Activated naive CD4-positive, alpha-beta T cell treated with anti-CD3 and anti-CD28 coated beads for 36 hours (primary cell): ENCODE measurements at regions not wholly inside any gene's neighbourhood (a gene's known extent, or its start where the extent isn't known, plus 50 kb on each side); places are given as distances from the start of the nearest gene placed in this dataset.

Experiments used
- CTCF ChIA-PET: fragments of 350-600 bp; sonication (Branson Sonifier 250); formaldehyde crosslinking; loops from one replicate; lab custom pipeline; 2021; ENCODE audit warnings: antibody characterized with exemption; lab: Charles Lee
- DNase-seq: peaks from one replicate; pipeline ENCODE4 v3.0.0-alpha.2; 2020
- H3K27ac Mint-ChIP-seq: one replicate; pipeline ENCODE4 v1.8.0; 2021; ENCODE audit warnings: mild to moderate bottlenecking, mixed read lengths
- H3K27me3 Mint-ChIP-seq: one replicate; pipeline ENCODE4 v1.8.0; 2021; ENCODE audit warnings: low read depth, mixed read lengths
- H3K36me3 Mint-ChIP-seq: one replicate; pipeline ENCODE4 v1.8.0; 2021; ENCODE audit warnings: low read depth, mixed read lengths
- H3K4me1 Mint-ChIP-seq: one replicate; pipeline ENCODE4 v1.8.0; 2021; ENCODE audit warnings: low read depth, mixed read lengths
- H3K4me3 Mint-ChIP-seq: one replicate; pipeline ENCODE4 v1.8.0; 2021; ENCODE audit warnings: mild to moderate bottlenecking, moderate library complexity, mixed read lengths
- H3K9me3 Mint-ChIP-seq: one replicate; pipeline ENCODE4 v1.8.0; 2021; ENCODE audit warnings: mixed read lengths
- intact Hi-C: fragments of 100-400 bp; cut with micrococcal nuclease; formaldehyde crosslinking; loops from one replicate; pipeline ENCODE4 v1.15.1; 2023

DNA sequence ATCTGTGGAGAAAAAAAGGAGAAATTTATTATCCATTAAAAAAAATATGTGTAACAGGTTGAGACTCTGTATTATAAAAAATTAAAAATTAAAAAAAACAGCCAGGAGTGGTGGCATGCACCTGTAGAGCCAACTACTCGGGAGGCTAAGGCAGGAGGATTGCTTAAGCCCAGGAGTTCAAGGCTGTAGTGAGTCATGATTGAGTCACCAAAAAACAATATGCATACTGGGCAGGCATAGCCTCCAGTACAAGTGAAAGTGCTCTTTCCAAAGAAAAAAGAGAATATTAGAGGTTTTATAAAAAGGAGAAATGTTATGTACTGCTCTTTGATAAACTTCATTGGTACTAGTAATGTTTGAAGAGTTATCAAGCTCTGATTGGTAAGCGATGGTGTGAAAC lies 647.1 kb upstream of the ZWINT start:
- H3K36me3 Mint-ChIP-seq = no peaks in the 10 kb centered on the region

DNA sequence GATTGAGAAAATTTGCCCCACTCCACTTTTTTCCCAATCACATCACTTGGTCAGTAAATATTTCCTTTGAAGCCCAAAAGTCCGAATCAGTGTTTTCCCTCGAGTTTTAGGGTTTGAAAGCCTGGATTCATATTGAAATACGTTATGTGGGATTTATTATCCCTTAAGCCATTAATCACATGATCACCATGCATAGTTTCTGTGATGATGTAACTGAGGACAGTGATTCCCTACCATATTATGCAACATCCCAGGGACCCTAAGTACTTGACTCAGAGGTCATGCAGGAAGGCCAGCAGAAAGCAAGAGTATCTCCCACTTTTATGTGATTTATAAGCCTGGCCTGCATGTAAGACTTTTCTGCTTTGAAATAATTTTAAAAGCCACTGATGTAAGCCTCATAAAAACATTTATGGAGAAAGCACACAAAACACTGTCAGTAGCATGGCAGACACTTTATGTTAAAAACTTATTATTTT lies 630.6 kb upstream of the ZWINT start:
- CTCF ChIA-PET = no interaction called here
- no peak overlapping the region for H3K27ac Mint-ChIP-seq
- no peak for DNase-seq
- H3K4me1 Mint-ChIP-seq = no peaks in the 10 kb centered on the region
- H3K36me3 Mint-ChIP-seq = no peaks in the 10 kb centered on the region
- no peak overlapping the region for H3K4me3 Mint-ChIP-seq
- intact Hi-C loops = no loop called here
- H3K9me3 Mint-ChIP-seq = peaks cover 5% of the 10 kb centered on the region
- H3K27me3 Mint-ChIP-seq = no peaks in the 10 kb centered on the region

More for the DNA sequence above, 647.1 kb upstream of the ZWINT start:
- Mint-ChIP-seq H3K27me3 (no peaks in the 10 kb centered on the region), H3K27ac (no peak overlapping the region), H3K4me1 (no peaks in the 10 kb centered on the region), H3K9me3 (peaks cover 3% of the 10 kb centered on the region), H3K4me3 (no peak overlapping the region)
- CTCF ChIA-PET = no interaction called here
- intact Hi-C loops = no loop called here
- no peak for DNase-seq

DNA sequence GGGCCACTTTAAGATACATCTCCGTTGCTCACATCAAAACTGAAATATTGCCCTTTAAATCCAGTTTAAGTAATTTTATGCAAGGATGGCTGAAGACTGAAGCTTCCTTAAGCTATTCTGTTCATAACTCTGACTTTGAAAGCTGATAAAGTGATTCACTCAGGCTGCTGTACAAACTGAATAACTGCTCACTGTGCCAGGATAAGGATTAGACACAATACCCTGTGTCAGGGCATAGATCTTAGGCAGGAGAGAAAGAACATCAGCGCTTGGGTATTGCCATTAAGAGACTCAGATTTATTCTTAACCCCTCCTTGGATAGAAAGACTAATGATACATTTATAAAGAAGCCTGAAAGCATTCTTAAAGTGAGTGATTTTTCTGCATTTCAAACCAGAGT lies 614.5 kb upstream of the ZWINT start:
- CTCF ChIA-PET = no interaction called here
- no peaks in the 10 kb centered on the region for H3K27me3 Mint-ChIP-seq
- no peak overlapping the region for H3K27ac Mint-ChIP-seq
- no peak overlapping the region for H3K4me3 Mint-ChIP-seq
- DNase-seq = no peak
- no peaks in the 10 kb centered on the region for H3K36me3 Mint-ChIP-seq
- no peaks in the 10 kb centered on the region for H3K4me1 Mint-ChIP-seq
- intact Hi-C loops = no loop called here
- peaks cover 16% of the 10 kb centered on the region for H3K9me3 Mint-ChIP-seq

DNA sequence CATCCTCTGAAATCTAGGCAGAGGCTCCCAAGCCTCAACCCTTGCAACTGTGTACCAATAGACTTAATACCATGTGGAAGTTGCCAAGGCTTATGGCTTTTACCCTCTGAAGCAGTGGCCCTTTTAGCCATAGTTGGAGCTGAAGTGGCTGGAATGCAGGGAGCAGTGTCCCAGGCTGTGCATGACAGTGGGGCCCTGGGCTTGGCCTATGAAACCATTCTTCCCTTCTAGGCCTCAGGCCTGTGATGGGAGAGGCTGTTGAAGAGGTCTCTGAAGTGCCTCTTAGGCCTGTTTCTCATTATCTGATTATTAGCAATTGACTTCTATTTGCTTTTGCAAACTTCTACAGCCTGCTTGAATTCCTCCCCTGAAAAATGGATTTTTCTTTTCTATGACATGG lies 612.7 kb upstream of the ZWINT start:
- CTCF ChIA-PET = no interaction called here
- peaks cover 15% of the 10 kb centered on the region for H3K9me3 Mint-ChIP-seq
- H3K27me3 Mint-ChIP-seq = no peaks in the 10 kb centered on the region
- no peak for DNase-seq
- H3K27ac Mint-ChIP-seq = no peak overlapping the region
- no peaks in the 10 kb centered on the region for H3K36me3 Mint-ChIP-seq
- intact Hi-C loops = no loop called here
- no peaks in the 10 kb centered on the region for H3K4me1 Mint-ChIP-seq
- H3K4me3 Mint-ChIP-seq = no peak overlapping the region

DNA sequence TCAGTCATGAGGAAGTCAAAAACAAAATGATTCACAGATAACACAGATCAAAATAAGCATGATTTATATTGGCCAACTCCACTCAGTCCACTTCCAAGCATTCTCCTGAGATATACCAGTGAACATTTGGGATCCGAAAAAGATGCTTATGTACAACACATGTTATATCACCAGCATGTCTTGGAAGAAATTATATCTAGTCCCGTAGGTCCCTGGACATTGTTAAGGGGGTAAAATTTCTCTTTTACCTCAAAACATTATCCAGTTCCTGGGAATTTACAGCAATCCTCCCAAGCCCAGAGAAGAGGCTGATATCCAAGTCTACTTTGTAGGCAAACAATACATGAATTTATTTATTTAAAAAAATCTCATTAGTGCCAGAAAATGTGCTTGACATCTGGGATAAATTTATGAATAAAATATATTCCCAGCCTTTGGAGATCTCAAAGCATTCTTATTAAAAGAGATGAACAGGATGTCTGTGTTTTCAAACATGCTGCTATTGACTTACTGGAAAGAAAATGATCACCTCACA lies 582.2 kb upstream of the ZWINT start:
- Mint-ChIP-seq H3K27me3 (no peaks in the 10 kb centered on the region), H3K4me3 (no peak overlapping the region), H3K27ac (no peak overlapping the region), H3K36me3 (no peaks in the 10 kb centered on the region), H3K4me1 (no peaks in the 10 kb centered on the region), H3K9me3 (peaks cover 10% of the 10 kb centered on the region)
- DNase-seq = no peak
- intact Hi-C loops = no loop called here
- CTCF ChIA-PET = no interaction called here

DNA sequence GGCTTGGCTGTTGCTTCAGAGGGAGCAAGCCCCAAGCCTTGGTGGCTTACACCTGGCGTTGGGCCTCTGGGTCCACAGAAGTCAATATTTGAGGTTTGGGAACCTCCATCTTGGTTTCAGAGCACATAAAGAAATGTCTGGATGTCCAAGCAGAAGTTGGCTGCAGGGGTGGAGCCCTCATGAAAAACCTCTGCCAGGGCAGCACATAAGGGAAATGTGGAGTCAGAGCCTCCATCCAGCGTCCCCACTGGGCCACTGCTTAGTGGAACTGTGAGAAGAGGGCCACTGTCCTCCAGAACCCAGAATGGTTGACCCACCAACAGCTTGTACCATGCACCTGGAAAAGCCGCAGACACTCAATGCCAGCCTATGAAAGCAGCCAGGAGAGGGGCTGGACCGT lies 573.5 kb upstream of the ZWINT start:
- Mint-ChIP-seq H3K36me3 (no peaks in the 10 kb centered on the region), H3K4me1 (no peaks in the 10 kb centered on the region), H3K27me3 (no peaks in the 10 kb centered on the region), H3K9me3 (peaks cover 11% of the 10 kb centered on the region), H3K27ac (no peak overlapping the region), H3K4me3 (no peak overlapping the region)
- intact Hi-C loops = no loop called here
- CTCF ChIA-PET = no interaction called here
- DNase-seq = no peak

DNA sequence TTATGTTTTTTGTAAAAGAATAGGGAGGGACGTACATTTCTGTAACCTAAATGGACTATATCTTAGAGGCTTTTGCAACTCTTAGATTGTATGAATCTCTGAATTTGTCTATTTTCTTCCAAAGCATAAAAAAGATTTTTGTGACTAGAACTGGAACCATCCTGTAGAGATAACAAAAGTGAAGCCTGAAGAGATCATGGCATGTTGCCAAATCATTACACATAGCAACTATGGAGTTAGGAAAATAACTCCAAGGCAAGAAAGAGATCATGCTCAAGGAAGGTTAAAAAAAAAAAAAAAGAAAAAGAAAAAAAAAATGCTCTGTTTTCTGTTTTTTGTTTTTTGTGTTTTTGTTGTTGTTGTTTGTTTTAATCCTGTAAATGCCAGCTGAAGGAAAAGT lies 567.7 kb upstream of the ZWINT start:
- Mint-ChIP-seq H3K27me3 (no peaks in the 10 kb centered on the region), H3K4me1 (no peaks in the 10 kb centered on the region), H3K36me3 (no peaks in the 10 kb centered on the region), H3K9me3 (peaks cover 16% of the 10 kb centered on the region), H3K4me3 (no peak overlapping the region), H3K27ac (no peak overlapping the region)
- no peak for DNase-seq
- CTCF ChIA-PET = no interaction called here
- intact Hi-C loops = no loop called here

DNA sequence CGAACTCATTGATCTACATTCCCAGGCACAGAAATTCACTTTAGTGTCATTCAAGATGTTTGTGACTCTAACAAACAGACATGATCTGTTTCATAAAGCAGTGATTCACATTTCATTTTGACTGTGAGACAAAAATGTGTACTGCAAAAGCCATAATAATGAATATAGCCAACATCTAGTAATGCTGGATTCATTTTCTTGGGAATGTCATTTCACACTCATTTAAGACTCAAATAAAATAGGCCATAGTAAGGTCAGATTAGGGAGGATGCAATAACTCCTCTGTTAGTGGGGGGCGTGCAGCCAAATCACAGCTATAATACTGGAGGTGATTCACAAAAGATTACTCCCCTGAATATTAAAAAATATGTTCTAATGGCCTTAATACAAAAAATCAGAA lies 566.6 kb upstream of the ZWINT start:
- H3K27ac Mint-ChIP-seq = no peak overlapping the region
- H3K27me3 Mint-ChIP-seq = no peaks in the 10 kb centered on the region
- intact Hi-C loops = no loop called here
- CTCF ChIA-PET = no interaction called here
- DNase-seq = no peak
- no peaks in the 10 kb centered on the region for H3K4me1 Mint-ChIP-seq
- H3K4me3 Mint-ChIP-seq = no peak overlapping the region
- H3K36me3 Mint-ChIP-seq = no peaks in the 10 kb centered on the region
- H3K9me3 Mint-ChIP-seq = peaks cover 17% of the 10 kb centered on the region

DNA sequence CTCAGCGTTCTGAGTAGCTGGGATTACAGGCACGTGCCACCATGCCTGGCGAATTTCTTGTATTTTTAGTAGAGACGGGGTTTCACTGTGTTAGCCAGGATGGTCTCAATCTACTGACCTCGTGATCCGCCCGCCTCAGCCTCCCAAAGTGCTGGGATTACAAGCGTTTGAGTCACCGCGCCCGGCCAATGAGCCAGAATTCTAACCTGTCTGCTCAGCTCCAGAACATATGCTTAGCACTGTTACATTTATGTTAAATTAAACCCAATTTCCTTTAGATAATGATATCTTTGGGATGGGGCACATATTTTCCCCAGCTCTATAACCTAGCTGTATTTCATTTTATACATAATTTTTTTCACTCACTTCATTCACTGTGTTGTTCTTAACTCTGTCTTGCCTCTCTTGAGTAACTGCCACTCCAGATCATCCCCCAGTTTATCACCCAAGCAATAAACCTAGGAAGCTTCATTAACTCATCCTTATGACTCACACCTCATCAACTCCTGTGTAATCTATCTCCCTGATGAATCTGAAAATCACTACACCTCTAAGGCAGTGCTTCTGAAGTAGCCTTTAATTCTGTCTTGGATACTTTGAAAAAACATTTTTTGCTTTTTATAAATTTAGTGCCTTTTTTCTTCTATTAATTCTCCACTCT lies 559.7 kb upstream of the ZWINT start:
- H3K27me3 Mint-ChIP-seq = no peaks in the 10 kb centered on the region
- no peaks in the 10 kb centered on the region for H3K36me3 Mint-ChIP-seq
- no peaks in the 10 kb centered on the region for H3K4me1 Mint-ChIP-seq
- H3K9me3 Mint-ChIP-seq = peaks cover 13% of the 10 kb centered on the region
- no peak overlapping the region for H3K27ac Mint-ChIP-seq
- intact Hi-C loops = no loop called here
- DNase-seq = no peak
- CTCF ChIA-PET = no interaction called here
- H3K4me3 Mint-ChIP-seq = no peak overlapping the region

DNA sequence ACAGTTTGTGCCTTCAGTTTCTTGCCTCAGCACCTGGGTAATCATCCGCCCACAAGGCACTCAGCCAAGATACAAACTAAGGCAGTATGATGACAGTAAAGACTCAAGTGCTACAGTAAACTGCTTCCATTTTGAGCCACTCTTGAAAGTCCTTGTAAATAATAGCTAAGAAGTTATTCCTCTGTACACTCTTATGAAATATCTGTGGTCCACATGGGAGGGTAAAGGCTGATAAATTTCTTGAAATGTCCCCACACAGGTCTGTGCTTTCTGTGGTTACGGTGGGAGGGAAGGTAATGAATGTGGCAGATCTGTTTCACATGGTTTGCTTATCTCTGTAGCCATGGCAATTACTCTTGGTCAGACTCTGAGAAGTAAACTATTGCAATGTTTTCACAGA lies 551.0 kb upstream of the ZWINT start:
- intact Hi-C loops = no loop called here
- Mint-ChIP-seq H3K4me3 (no peak overlapping the region), H3K4me1 (no peaks in the 10 kb centered on the region), H3K9me3 (peaks cover 2% of the 10 kb centered on the region), H3K27me3 (no peaks in the 10 kb centered on the region), H3K27ac (no peak overlapping the region), H3K36me3 (no peaks in the 10 kb centered on the region)
- DNase-seq = no peak
- CTCF ChIA-PET = no interaction called here

DNA sequence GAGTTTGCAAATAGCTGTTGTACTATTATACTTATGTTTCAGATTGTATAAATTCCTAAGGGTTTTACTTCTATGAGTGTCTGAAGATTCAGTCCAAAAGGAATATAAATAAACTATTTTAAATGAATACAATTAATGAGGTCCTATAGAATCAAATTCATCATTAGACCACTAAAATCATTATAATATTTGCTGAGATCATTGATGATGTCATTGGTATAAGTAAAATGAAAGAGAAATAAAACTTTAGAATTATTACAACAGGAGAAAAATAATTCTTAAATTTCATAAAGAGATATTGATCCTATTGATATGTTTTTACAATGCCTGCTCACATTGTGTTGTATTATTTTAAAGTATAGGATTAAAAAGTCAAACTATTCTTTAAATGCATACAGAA lies 544.0 kb upstream of the ZWINT start:
- Mint-ChIP-seq H3K4me1 (no peaks in the 10 kb centered on the region), H3K9me3 (peaks cover 2% of the 10 kb centered on the region), H3K27ac (no peak overlapping the region), H3K27me3 (no peaks in the 10 kb centered on the region), H3K4me3 (no peak overlapping the region), H3K36me3 (no peaks in the 10 kb centered on the region)
- DNase-seq = no peak
- CTCF ChIA-PET = no interaction called here
- intact Hi-C loops = no loop called here

DNA sequence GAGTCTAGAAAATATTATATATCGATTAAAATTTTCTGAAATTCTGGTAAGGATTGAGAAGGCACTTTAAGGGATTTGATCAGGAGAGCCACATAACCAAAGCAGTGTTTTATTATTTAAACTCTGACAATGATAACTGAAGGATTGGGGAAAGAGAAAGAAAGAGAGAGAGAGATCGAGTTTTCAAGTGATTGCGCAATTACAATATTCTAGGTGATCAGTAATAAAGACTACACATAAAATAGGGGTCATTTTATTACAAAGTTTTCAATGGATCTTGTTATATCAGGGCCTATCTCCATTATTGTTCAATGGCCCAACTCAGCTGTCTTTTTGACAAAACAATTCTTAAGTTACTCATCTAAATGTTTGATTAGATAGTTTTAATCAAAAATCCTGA lies 541.5 kb upstream of the ZWINT start:
- Mint-ChIP-seq H3K27me3 (no peaks in the 10 kb centered on the region), H3K4me3 (no peak overlapping the region), H3K4me1 (no peaks in the 10 kb centered on the region), H3K27ac (no peak overlapping the region), H3K9me3 (peaks cover 2% of the 10 kb centered on the region), H3K36me3 (no peaks in the 10 kb centered on the region)
- intact Hi-C loops = no loop called here
- DNase-seq = no peak
- CTCF ChIA-PET = no interaction called here

DNA sequence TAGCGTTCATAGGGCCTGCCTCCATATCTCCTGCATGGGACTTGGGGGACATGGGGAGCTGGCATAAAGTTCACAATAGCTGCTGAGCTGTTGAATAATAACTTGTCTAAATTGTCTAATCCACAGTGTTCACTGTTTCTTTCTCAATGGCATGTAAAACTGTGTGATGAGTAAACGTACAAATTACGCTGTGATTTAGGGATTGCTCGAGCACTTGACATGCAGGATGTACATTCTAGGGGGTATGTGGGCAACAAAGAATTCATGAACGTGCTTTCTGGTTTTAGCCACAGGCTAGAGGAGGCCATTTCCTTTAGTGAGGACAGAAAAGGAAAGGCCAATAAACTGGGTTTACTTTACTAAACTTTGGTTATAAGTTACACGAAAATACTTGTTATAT lies 534.2 kb upstream of the ZWINT start:
- CTCF ChIA-PET = no interaction called here
- Mint-ChIP-seq H3K4me3 (no peak overlapping the region), H3K27me3 (no peaks in the 10 kb centered on the region), H3K27ac (no peak overlapping the region), H3K9me3 (peaks cover 4% of the 10 kb centered on the region), H3K36me3 (no peaks in the 10 kb centered on the region), H3K4me1 (no peaks in the 10 kb centered on the region)
- intact Hi-C loops = no loop called here
- DNase-seq = no peak
